Endothelial cell of umbilical vein (primary cell): ENCODE measurements at regions not wholly inside any gene's neighbourhood (a gene's known extent, or its start where the extent isn't known, plus 50 kb on each side); places are given as distances from the start of the nearest gene placed in this dataset.

Source experiments
- BruUV-seq: library from RNA; stranded (reverse); fragments of 400-500 nt; replicated peaks from 2 replicates; lab custom pipeline; 2021; lab: Mats Ljungman, UMichigan
- CTCF ChIA-PET: fragments of 300-600, 350-600 bp; sonication (Branson Sonifier 250); formaldehyde crosslinking; loops from one replicate; lab custom pipeline; 2021; ENCODE audit warnings: antibody characterized with exemption, inconsistent platforms; lab: Charles Lee
- POLR2A ChIA-PET: fragments of 300-600, 350-600 bp; sonication (Branson Sonifier 250); formaldehyde crosslinking; loops from one replicate; lab custom pipeline; 2021; ENCODE audit warnings: antibody characterized with exemption, inconsistent platforms; lab: Charles Lee
- DNase-seq: peaks from one replicate; pipeline ENCODE4 v3.0.0-alpha.2; 2011; ENCODE audit warnings: low read depth, low spot score
- FAIRE-seq: peaks from 2 replicates; lab custom pipeline; 2011; peaks lifted over from hg19 to GRCh38; lab: Jason Lieb, UNC
- H2AFZ ChIP-seq: 2 replicates; pipeline ENCODE4 v1.6.0; 2012; ENCODE audit warnings: low read depth, low read length, control low read depth, inconsistent platforms
- H3K27ac ChIP-seq: 2 replicates; pipeline ENCODE4 v1.5.1; 2011; ENCODE audit warnings: low read depth, mild to moderate bottlenecking, control low read depth, low read length, moderate library complexity; ENCODE audit not compliant: insufficient read depth
- H3K27me3 ChIP-seq, 2 experiments: 2 replicates each; pipeline versions ENCODE4 v1.6.0 to v1.6.1; 2011; ENCODE audit warnings: low read length in 2 of 2, mixed read lengths in 1 of 2; ENCODE audit not compliant: control insufficient read depth in 2 of 2, insufficient read depth in 2 of 2
- H3K36me3 ChIP-seq, 2 experiments: 2 replicates in 1 of 2; 3 replicates in 1 of 2; pipeline ENCODE4 v1.5.1; 2011; ENCODE audit warnings: low read length in 2 of 2, mild to moderate bottlenecking in 1 of 2, moderate library complexity in 1 of 2; ENCODE audit not compliant: control insufficient read depth in 2 of 2, insufficient read depth in 2 of 2; ENCODE audit errors: extremely low read depth in 1 of 2
- H3K4me1 ChIP-seq: 3 replicates; pipeline ENCODE4 v1.5.1; 2011; ENCODE audit warnings: mild to moderate bottlenecking, low read length; ENCODE audit not compliant: control insufficient read depth, insufficient read depth; ENCODE audit errors: extremely low read depth
- H3K4me2 ChIP-seq: 2 replicates; pipeline ENCODE4 v1.6.1; 2011; ENCODE audit warnings: low read length, control low read depth, mixed read lengths; ENCODE audit not compliant: insufficient read depth
- H3K4me3 ChIP-seq, 3 experiments: fragments of 200-600 bp in 1 of 3; sonication (generic), shearing (Covaris generic) in 1 of 3; replicated peaks in 1 of 3; 2 replicates each; pipeline ENCODE4 v1.5.1; 2011 to 2016; ENCODE audit warnings: control low read depth in 3 of 3, low read length in 3 of 3, mild to moderate bottlenecking in 2 of 3, inconsistent platforms in 1 of 3, low read depth in 1 of 3, moderate library complexity in 1 of 3; ENCODE audit not compliant: insufficient read depth in 1 of 3
- H3K79me2 ChIP-seq: 2 replicates; pipeline ENCODE4 v1.6.0; 2012; ENCODE audit warnings: low read length, inconsistent platforms; ENCODE audit not compliant: control insufficient read depth, insufficient read depth
- H3K9ac ChIP-seq: replicated peaks from 2 replicates; pipeline ENCODE3; 2011; ENCODE audit warnings: low read length, control low read depth; ENCODE audit not compliant: insufficient read depth; ENCODE audit errors: extremely low read depth
- H3K9me1 ChIP-seq: replicated peaks from 3 replicates; pipeline ENCODE4 v1.6.0; 2011; ENCODE audit warnings: mild to moderate bottlenecking, low read length; ENCODE audit not compliant: control insufficient read depth, insufficient read depth; ENCODE audit errors: extremely low read depth
- H3K9me3 ChIP-seq: replicated peaks from 2 replicates; pipeline ENCODE4 v1.5.1; 2012; ENCODE audit warnings: low read length, inconsistent platforms; ENCODE audit not compliant: control insufficient read depth, insufficient read depth
- H4K20me1 ChIP-seq: replicated peaks from 2 replicates; pipeline ENCODE3; 2011; ENCODE audit warnings: mild to moderate bottlenecking, low read length; ENCODE audit not compliant: control insufficient read depth, insufficient read depth; ENCODE audit errors: extremely low read depth
- EZH2 ChIP-seq: IDR thresholded peaks from 2 replicates; pipeline ENCODE4 v1.6.1; 2012; ENCODE audit warnings: borderline replicate concordance, low read depth, mild to moderate bottlenecking, moderate library complexity, low read length, inconsistent platforms; ENCODE audit not compliant: severe bottlenecking
- FOS ChIP-seq: IDR thresholded peaks from 2 replicates; pipeline ENCODE4 v1.6.1; 2011; ENCODE audit warnings: mild to moderate bottlenecking, low read length, moderate library complexity, borderline replicate concordance; ENCODE audit not compliant: insufficient read depth
- GATA2 ChIP-seq: IDR thresholded peaks from 2 replicates; pipeline ENCODE4 v1.7.0; 2011; ENCODE audit warnings: low read depth, mild to moderate bottlenecking, moderate library complexity, mixed read lengths, low read length; ENCODE audit not compliant: insufficient read length, insufficient read depth
- JUN ChIP-seq: IDR thresholded peaks from 2 replicates; pipeline ENCODE4 v1.6.1; 2011; ENCODE audit warnings: borderline replicate concordance, low read depth; ENCODE audit not compliant: insufficient read length, insufficient read depth
- MYC ChIP-seq: IDR thresholded peaks from one replicate; pipeline ENCODE4 v1.6.1; 2011; ENCODE audit warnings: mild to moderate bottlenecking, low read depth, low read length
- POLR2A ChIP-seq: IDR thresholded peaks from 2 replicates; pipeline ENCODE4 v1.6.1; 2012; ENCODE audit warnings: low read depth, mild to moderate bottlenecking, control low read depth, low read length
- POLR2AphosphoS5 ChIP-seq: IDR thresholded peaks from 2 replicates; pipeline ENCODE4 v1.6.1; 2012; ENCODE audit warnings: low read depth, mild to moderate bottlenecking, control low read depth, low read length, moderate library complexity; ENCODE audit not compliant: insufficient read depth
- dilution Hi-C: fragments of 300-500 bp; cut with MboI; formaldehyde crosslinking; loops from one replicate; pipeline ENCODE4 v1.15.0; 2019; ENCODE audit warnings: low sequenced_read_pairs; ENCODE audit not compliant: extremely low pct_ligation_motif_present
- intact Hi-C: fragments of 100-400 bp; cut with micrococcal nuclease; formaldehyde crosslinking; loops from one replicate; pipeline ENCODE4 v1.10.0; 2022
- TF ChIP-seq, protein P1 (sequence below), 2 donors: IDR thresholded peaks; 1 replicate in 1 of 2; 2 replicates in 1 of 2; pipeline ENCODE4 v1.5.1; 2011; ENCODE audit warnings: low read length in 2 of 2, mild to moderate bottlenecking in 2 of 2, moderate library complexity in 2 of 2, control low read depth in 1 of 2, inconsistent platforms in 1 of 2, low read depth in 1 of 2; ENCODE audit not compliant: insufficient read depth in 1 of 2; ENCODE audit errors: extremely low read depth in 1 of 2
- TF ChIP-seq, protein P2 (sequence below): IDR thresholded peaks from 2 replicates; pipeline ENCODE4 v1.6.1; 2011; ENCODE audit not compliant: insufficient read depth, insufficient read length

DNA sequence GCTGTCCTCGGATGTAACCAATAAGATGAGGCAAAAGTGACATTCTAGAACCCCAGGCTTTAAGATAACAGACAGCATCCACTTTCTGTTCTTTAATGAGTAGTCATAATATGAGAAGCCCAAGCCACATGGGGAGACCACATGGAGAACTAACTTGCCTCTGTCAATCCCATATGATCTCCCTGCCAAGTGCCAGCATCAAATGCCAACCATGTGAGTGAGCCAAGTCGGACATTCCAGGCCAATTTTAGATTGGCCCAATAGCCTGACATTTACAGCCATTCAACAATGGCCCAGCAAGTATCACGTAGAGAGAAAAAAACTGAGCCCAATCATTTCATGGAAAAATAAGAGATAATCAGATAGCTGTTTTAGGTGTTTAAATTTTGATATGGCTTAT lies 2048.3 kb upstream of the RAG2 start:
- FAIRE-seq (no peak), DNase-seq (no peak)
- no peaks in the 10 kb centered on the region for H3K27me3 ChIP-seq
- ChIA-PET CTCF (no interaction called here), POLR2A (no interaction called here)
- no TSS peak for BruUV-seq
- no peaks in the 10 kb centered on the region for H4K20me1 ChIP-seq
- no peaks in the 10 kb centered on the region for H3K36me3 ChIP-seq
- dilution Hi-C loops (no loop called here), intact Hi-C loops (no loop called here)
- H3K9ac ChIP-seq, result no peak overlapping the region
- H3K4me1 ChIP-seq, result no peaks in the 10 kb centered on the region
- H3K4me3 ChIP-seq, result no peak overlapping the region
- TF ChIP-seq, protein P1, sequence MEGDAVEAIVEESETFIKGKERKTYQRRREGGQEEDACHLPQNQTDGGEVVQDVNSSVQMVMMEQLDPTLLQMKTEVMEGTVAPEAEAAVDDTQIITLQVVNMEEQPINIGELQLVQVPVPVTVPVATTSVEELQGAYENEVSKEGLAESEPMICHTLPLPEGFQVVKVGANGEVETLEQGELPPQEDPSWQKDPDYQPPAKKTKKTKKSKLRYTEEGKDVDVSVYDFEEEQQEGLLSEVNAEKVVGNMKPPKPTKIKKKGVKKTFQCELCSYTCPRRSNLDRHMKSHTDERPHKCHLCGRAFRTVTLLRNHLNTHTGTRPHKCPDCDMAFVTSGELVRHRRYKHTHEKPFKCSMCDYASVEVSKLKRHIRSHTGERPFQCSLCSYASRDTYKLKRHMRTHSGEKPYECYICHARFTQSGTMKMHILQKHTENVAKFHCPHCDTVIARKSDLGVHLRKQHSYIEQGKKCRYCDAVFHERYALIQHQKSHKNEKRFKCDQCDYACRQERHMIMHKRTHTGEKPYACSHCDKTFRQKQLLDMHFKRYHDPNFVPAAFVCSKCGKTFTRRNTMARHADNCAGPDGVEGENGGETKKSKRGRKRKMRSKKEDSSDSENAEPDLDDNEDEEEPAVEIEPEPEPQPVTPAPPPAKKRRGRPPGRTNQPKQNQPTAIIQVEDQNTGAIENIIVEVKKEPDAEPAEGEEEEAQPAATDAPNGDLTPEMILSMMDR (IDR thresholded peaks at IDR 0.05; ENCODE audit: extremely low read depth in 1 of 2, insufficient read depth in 1 of 2, low read depth in 1 of 2, low read length in 2 of 2), result no peak
- TF ChIP-seq FOS, result no peak
- no peak for TF ChIP-seq GATA2
- TF ChIP-seq MYC, result no peak
- peaks cover 4% of the 10 kb centered on the region for H3K9me3 ChIP-seq
- no peaks in the 10 kb centered on the region for H3K9me1 ChIP-seq
- no peaks in the 10 kb centered on the region for H3K79me2 ChIP-seq
- no peak overlapping the region for H2AFZ ChIP-seq
- H3K27ac ChIP-seq, result no peak overlapping the region
- H3K4me2 ChIP-seq, result no peak overlapping the region

DNA sequence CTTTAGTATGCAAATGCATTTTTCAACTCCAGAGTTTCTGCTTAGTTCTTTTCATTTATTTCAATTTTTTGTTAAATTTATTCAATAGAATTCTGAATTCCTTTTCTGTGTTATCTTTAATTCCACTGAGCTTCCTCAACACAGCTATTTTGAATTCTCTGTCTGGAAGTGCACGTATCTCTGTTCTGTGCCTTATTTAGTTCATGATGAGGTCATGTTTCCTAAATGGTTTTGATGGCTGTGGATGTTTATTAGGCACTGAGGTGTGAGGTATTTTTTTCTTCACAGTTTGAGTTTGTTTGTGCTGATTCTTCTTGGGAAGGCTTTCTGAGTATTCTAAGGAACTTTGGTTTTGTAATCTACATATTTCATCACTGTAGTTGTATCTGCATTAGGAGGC lies 2042.8 kb upstream of the RAG2 start:
- FAIRE-seq (no peak), DNase-seq (no peak)
- no peak overlapping the region for H3K27ac ChIP-seq
- H3K9me1 ChIP-seq, result no peaks in the 10 kb centered on the region
- ChIA-PET CTCF (no interaction called here), POLR2A (no interaction called here)
- peaks cover 2% of the 10 kb centered on the region for H3K9me3 ChIP-seq
- intact Hi-C loops (no loop called here), dilution Hi-C loops (no loop called here)
- no peaks in the 10 kb centered on the region for H3K36me3 ChIP-seq
- no peak overlapping the region for H3K4me2 ChIP-seq
- H3K27me3 ChIP-seq, result no peaks in the 10 kb centered on the region
- H3K9ac ChIP-seq, result no peak overlapping the region
- BruUV-seq, result no TSS peak
- H4K20me1 ChIP-seq, result no peaks in the 10 kb centered on the region
- H3K4me3 ChIP-seq, result no peak overlapping the region
- no peaks in the 10 kb centered on the region for H3K4me1 ChIP-seq
- TF ChIP-seq GATA2 (no peak), JUN (no peak), POLR2A (no peak), EZH2 (no peak), POLR2AphosphoS5 (no peak), MYC (no peak), FOS (no peak)
- TF ChIP-seq, protein P2, sequence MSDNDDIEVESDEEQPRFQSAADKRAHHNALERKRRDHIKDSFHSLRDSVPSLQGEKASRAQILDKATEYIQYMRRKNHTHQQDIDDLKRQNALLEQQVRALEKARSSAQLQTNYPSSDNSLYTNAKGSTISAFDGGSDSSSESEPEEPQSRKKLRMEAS, result no peak
- TF ChIP-seq, protein P1 (IDR thresholded peaks at IDR 0.05; ENCODE audit: extremely low read depth in 1 of 2, insufficient read depth in 1 of 2, low read depth in 1 of 2, low read length in 2 of 2), result no peak
- no peaks in the 10 kb centered on the region for H3K79me2 ChIP-seq
- H2AFZ ChIP-seq, result no peak overlapping the region
